CD4-positive, alpha-beta T cell treated with Interferon alpha-2 for 1 hour (primary cell): ENCODE measurements at regions not wholly inside any gene's neighbourhood (a gene's known extent, or its start where the extent isn't known, plus 50 kb on each side); places are given as distances from the start of the nearest gene placed in this dataset.
"Not testable (repeated sequence)": the region's sequence is repeated elsewhere in the genome, so short reads cannot be mapped to it uniquely, and the experiment has no call there.

ENCODE experiments used
- DNase-seq, 2 donors: peaks; one replicate each; pipeline ENCODE4 v3.0.0-alpha.2; 2020 to 2022

GRCh38 chr2:39487398-39488250 lies 50.5 kb upstream of the MAP4K3 start:
- DNase-seq: no peak

DNA sequence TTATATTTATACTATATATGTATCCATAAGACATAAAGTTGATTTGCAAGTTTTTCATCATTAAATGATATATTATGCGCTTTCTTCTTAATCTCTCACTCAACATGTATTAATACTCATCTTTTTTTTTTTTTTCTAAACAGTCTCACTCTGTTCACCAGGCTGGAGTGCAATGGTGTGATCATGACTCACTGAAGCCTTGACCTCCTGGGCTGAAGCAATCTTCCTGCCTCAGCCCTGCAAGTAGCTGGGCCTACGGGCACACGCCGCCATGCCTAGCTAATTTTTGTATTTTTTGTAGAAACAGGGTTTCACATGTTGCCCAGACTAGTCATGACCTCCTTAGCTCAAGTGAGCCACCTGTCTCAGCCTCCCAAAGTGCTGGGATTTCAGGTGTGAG lies 51.4 kb upstream of the MAP4K3 start:
- peak in 1 of 2 donors; percentile 60 for DNase-seq

- DNase-seq: no peak
Observed at GRCh38 chr2:39490586-39490985, 53.5 kb upstream of the MAP4K3 start.

DNA sequence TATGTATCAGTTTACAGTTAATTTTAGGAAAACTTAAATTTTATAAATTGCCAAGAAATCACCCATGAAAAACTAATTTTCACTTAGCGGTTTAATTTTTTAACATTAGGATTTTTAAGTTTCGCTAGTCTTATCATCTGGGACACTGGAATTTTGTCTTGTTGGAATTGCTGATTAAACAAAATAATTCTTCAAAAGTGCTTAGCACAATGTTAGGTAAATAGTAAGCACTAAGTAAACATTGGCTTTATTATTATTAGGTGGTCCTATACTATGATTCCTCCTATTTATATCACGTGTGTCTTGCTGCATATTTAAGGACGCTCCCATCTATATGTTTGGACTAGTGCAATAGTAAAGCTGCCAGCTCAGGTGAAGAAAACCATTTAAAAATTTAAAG lies 54.6 kb upstream of the MAP4K3 start:
- no peak for DNase-seq

DNA sequence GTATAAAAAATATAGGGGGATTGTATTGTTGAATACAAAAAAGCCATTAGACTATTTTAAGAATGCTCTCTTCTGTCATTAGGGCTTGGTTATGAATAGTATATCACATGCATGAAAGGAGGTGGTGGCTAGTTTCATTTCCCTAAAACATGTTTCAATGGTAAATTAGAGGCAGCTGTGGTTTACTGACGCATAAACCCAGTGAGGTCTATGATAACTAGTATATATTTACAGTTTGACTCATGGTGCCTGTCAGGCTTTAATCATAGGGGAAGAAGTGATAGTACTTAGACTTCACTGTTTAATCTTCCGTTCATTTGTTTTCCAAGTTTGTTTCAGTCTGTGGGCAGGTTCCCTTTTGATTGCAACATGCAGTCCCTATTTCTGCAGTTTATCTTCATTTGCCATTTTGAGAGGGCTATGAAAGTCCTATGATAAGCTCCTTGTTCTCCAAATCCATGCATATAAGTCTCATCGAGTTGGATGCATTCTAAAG lies 55.1 kb upstream of the MAP4K3 start:
- DNase-seq: peak; percentile 20 to 40

DNA sequence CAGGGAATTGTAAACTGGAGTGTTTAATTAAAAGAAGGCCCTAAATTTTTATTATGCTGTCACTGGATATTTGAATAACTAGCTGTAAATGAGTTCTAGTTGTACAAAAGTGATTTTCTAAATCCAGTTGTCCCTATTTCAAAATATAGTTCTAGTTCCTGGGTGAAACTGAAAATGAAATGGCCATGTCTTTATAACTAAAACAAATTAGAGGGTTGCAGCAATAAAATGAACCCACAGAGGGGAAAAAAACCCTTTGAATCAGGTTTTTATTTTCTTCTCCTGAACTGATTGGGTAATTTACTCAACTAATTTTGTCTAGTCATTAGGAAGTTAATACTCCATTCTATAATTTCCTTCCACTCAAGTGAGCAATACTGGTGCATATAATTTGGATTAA lies 55.6 kb upstream of the MAP4K3 start:
- DNase-seq: no peak

- DNase-seq: no peak
Observed at GRCh38 chr2:39494784-39495251, 57.7 kb upstream of the MAP4K3 start.

GRCh38 chr2:39497082-39497801 lies 60.2 kb upstream of the MAP4K3 start:
- no peak for DNase-seq

DNA sequence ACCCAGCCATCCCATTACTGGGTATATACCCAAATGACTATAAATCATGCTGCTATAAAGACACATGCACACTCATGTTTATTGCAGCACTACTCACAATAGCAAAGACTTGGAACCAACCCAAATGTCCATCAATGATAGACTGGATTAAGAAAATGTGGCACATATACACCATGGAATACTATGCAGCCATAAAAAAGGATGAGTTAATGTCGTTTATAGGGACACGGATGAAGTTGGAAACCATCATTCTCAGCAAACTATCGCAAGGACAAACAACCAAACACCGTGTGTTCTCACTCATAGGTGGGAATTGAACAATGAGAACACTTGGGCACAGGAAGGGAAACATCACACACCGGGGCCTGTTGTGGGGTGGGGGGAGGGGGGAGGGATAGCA lies 61.1 kb upstream of the MAP4K3 start:
- not testable (repeated sequence) for DNase-seq

- no peak for DNase-seq
Observed at GRCh38 chr2:39498786-39499185, 61.7 kb upstream of the MAP4K3 start.

GRCh38 chr2:39499336-39499735 lies 62.3 kb upstream of the MAP4K3 start:
- no peak for DNase-seq

- DNase-seq: no peak
Observed at GRCh38 chr2:39501412-39501811, 64.3 kb upstream of the MAP4K3 start.

DNA sequence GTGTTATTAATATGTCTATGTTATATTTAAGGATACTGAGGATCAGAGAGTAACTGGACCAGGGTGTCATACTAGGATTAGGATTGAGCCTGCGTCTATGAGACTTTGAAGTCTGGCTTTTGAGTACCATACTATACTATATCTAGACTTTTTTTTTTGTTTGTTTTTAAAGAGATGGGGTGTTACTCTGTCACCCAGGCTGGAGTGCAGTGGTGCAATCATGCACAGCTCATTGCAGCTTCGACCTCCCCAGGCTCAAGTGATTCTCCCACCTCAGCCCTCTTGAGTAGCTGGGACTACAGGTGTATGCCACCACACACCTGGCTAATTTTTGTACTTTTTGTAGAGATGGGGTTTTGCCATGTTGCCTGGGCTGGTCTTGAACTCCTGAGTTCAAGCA lies 66.2 kb upstream of the MAP4K3 start:
- no peak for DNase-seq

DNA sequence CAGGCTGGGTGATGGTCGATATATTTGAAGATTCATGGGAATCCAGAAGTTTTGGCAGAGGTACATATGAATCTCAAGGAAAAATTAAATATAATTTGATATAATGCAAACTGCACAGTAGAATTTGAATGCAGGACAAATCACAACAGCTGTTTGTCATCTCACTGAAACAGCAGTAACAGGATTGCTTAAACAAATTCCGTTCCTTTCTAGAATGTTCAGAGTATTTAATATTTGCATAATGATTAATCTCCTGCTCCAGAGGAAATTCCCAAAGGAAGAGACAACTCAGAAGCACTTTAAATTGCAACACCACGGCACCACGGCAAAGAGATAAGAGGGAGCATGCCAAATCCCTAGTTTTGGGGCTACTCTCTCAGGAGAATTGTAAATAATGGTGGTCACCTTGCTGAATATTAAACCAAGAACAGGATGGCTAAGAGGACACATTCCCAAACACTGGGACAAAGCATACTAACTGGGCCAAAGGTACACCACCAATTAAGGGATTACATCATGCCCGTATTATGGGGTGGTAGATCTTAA lies 67.8 kb upstream of the MAP4K3 start:
- DNase-seq: no peak

GRCh38 chr2:39506215-39506614 lies 69.1 kb upstream of the MAP4K3 start:
- no peak for DNase-seq

- no peak for DNase-seq
Observed at GRCh38 chr2:39508198-39508597, 71.1 kb upstream of the MAP4K3 start.

DNA sequence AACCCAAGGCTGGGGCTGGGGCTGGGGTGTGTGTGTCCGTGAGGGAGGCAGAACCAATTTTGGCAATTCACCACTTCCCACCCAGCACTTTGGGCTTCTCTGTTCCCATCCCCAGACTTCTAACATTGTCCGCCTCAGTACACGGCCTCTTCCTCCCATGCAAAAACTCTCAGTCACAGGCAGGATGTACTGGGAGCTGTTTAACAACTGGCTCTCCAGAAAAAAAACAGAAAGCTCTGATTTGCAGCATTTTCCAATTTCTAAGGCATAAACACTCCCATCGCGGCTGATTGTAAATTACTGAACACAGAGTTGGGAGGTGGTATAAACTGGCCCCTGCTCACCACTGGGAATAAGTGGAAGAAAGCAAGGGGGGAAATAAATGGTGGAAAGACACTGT lies 73.1 kb upstream of the MAP4K3 start:
- DNase-seq: no peak

- no peak for DNase-seq
Observed at GRCh38 chr2:39511219-39511604, 74.1 kb upstream of the MAP4K3 start.

- no peak for DNase-seq
Observed at GRCh38 chr2:39511605-39512433, 74.7 kb upstream of the MAP4K3 start.

DNA sequence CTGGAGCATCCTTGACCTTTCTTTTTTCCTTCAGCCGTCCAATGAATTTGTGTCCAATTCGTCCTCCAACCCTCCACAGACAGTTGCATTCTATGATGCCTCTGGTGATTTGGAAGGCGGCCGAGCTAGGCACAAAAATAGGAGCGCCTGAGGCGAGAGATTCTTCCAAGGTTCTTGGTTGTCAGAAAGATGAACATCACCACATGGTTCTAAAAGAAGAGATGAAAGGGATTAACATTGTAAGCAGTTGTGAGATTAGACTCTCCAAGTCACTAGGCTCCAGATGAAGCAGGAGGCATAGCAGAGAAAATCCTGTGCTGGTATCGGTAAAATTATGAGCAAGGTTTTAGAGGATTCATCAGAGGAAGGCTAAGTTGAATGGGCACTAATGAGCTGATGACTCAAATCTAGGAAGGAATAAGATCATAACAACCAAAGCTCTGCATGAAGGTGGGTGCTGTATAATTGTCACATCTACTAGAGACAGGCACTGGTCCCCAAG lies 75.4 kb upstream of the MAP4K3 start:
- DNase-seq: no peak

DNA sequence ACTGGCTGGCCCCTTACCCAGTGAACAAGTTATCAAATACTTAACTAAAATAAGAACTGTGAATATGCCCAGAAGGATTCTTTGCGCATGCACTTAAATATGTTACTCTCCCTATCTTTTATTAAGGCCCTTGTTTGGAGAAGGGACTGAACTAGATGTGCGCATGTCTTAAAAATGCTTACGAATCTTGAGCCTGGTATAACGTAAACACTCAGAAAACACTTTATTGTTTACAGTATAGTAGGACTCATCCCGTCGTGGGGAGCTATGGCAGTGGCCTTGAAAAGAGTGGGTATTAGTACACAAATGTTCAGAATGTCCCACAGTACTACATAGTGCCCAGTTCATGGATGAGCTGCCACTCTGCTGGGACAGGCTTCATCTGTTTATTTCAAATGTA lies 75.9 kb upstream of the MAP4K3 start:
- no peak for DNase-seq

DNA sequence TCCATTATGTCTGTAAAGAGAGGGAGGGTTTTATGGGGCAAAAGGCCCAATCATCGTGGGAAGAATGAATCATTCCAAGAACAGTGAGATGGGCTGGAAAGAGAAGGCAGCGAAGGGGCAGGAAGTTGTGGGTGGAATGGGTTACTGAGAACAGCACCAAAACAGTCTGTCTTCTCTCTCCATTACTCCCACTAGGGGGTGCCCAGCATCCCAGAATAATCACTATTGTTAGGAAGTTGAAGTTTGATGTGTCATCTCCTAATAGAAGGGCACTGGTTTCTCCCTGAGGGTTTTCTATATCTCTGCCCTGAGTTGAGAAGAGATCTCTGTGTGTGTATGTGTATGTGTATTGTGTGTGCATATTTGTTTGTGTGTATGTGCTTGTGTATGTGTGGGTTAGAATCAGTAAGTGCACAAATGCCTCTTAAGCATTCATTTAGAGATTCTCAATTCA lies 76.6 kb upstream of the MAP4K3 start:
- peak; percentile 13 to 28 for DNase-seq

GRCh38 chr2:39514825-39515224 lies 77.7 kb upstream of the MAP4K3 start:
- no peak for DNase-seq
